GM21390 (cell line): ENCODE measurements at regions not wholly inside any gene's neighbourhood (a gene's known extent, or its start where the extent isn't known, plus 50 kb on each side); places are given as distances from the start of the nearest gene placed in this dataset.

Source experiments
- ATAC-seq: cut with Tn5 transposase; IDR thresholded peaks from one replicate; pipeline ENCODE4 v1.9.1; 2021; ENCODE audit not compliant: unreplicated experiment

DNA sequence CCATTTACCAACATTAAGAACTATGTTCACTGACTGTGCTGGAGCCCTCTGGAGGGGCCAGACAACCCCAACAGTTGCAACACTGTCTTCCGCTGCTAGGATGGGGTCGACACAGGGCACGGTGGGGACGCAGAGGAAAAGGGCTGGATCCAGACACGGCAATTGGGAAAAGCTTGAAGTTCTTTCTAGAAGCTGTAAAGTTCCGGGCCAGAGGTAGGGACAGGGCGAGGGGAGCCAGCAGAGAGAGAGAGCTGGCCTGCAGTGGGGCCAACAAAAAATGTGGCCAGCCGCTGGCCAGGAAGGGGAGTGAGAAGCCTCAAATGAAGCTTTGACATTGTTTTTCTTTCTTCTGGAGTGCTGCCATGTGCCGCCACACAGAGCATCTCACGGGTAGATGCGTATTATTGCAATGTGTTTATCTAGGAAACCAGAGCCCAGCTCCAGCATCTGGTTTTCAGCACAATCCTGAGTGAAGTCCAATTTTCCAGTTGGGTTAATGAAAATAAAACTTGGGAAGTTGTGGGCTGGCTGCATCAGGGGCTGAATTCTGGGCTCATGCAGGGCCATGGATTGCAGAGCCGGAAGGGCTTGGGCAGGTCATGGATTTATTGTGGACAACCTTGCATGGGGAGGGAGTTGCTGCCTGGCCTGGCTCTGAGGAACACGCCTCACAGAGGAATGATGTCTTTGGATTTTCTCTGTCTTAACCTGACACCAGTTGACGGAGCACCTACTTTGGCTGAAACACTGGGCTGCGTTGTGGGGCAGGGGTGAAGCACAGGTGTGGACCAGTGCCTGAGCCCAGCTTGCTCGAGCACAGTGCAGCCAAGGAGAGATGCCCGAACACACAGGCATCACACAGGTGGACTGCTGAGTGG lies 67.6 kb upstream of the AMPD3 start:
- no peak for ATAC-seq

DNA sequence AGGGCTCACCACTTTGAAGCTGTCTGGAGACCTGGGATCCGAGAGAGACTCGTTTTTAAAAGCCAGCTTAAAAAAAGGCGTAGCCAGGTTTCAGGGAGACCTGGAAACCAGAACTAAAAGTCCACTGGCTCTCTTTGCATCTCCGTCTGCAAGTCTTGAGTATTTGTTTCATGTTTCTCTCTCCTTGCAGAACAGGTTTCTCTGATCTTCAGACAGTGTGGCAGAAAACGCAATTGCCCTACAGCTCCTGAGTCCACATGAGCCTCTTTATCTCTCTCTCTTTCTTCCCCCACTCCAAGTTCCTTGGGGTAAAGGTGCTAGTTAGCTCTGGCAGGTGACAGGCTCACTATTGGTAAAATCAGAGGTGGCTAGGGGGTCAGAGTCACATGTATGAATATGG lies 67.0 kb upstream of the AMPD3 start:
- no peak for ATAC-seq

DNA sequence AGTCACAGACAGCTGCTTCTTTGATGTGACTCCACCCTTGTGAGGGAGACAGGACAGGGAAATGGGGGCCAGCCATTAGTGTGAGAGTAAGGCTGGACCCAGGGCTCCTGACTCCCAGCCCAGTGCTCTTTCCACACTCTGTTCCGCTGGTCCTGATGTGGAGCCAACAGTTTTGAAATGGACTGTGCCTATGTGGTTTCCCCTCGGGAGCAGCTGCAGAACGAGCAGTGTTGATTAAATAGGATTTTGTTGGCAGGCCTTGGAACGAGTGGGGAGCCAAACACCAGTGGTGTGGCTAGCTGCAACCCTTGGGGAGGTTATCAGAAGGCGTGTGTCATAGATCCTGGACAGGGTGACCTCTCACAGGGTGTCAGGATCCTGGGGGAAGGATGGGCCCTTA lies 66.5 kb upstream of the AMPD3 start:
- ATAC-seq: no peak

DNA sequence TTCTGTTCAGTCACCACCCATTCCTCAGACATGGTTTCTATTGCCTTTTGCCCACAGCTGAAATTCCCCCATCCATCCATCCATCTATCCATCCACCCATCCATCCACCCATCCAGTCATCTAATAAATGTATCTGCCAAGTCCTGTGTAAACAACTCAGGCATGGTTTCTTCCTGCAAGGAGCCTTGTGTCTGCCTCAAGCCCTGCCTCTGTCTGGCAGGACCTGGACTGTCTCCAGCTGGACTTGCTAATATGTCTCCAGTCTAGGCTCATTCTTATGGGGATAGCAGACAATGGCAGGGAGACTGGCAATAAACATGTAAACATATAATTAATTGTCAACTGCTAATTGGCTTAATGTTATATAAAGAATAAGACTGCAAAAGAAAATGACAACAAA lies 64.7 kb upstream of the AMPD3 start:
- no peak for ATAC-seq

DNA sequence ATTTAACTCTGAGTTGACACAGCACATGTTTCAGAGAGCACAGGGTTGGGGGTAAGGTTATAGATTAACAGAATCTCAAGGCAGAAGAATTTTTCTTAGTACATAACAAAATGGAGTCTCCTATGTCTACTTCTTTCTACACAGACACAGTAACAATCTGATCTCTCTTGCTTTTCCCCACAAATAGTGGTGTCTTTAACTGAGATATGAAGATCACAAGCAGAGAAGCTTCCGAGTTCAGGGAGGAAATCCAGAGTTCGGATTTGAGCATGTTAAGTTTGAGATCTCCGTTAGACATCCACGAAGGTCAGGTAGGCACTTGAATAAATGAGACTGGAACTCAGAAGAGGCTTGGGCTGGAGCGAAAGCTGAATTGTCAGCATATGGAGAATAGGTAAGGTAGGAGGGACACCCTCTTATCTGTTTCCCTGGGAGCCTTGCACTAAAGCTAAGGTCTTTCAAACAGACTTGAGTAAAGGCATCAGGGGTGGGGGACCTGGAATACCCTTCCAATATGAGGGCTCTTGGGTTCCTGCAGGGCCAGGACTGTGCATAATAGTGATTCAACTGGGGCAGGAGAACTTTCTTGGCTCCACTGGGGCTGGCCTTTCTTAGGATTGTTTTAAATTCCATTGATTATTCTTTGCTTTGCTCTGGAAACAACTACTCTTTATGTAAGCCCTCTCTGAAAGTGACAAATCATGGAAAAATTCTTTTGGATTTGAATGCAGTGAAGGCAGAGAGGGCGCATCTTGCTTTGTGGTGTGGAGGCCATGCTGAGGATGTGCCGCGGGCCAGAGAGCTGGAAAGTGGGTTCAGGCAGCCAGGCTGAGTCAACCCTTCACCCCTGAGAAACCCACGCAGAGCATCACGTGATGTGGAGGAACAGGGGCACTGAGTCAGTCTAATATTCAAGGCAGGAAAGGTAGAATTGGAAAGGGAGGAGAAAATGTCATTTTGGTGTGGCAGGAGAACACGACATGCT lies 62.7 kb upstream of the AMPD3 start:
- no peak for ATAC-seq

DNA sequence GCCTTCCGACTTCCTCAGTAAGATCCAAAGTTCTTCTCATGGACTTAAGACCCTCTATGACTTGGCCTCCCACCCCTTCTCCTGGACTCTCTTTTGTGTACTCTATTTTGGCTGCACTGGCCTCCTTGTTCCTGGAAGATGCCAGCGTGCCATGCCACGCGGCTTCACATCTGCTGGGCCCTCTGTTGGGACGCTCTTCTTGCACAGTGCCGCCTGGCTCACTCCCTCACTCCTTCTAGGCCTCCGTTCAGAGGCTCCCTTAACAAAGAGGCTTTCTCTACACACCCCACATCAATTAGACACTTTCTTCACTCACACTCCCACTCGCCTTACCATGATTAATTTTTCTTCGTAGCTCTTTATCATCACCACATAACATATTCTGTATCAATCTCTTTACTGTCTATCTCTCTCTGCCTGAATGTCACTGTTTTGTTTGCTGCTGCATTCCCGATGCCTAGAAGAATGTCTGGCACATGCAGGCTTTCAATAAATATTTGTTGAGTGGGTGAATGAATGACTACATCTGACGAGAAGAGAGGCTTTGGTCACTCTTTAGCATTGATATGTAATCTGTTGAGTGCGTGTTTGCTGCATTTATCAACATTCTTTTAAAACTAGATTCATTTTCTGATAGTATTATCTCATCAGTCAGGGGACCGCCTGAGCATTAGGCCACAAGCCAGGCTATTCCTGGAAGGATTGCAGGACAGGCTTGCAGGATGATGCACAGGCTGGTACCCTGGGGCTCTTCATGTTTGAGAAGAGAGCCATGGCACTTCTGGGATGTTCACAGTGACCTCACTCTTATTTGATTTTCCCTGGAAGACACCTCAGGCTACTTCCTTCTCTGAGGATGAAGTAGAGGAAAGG lies 60.6 kb upstream of the AMPD3 start:
- no peak for ATAC-seq

DNA sequence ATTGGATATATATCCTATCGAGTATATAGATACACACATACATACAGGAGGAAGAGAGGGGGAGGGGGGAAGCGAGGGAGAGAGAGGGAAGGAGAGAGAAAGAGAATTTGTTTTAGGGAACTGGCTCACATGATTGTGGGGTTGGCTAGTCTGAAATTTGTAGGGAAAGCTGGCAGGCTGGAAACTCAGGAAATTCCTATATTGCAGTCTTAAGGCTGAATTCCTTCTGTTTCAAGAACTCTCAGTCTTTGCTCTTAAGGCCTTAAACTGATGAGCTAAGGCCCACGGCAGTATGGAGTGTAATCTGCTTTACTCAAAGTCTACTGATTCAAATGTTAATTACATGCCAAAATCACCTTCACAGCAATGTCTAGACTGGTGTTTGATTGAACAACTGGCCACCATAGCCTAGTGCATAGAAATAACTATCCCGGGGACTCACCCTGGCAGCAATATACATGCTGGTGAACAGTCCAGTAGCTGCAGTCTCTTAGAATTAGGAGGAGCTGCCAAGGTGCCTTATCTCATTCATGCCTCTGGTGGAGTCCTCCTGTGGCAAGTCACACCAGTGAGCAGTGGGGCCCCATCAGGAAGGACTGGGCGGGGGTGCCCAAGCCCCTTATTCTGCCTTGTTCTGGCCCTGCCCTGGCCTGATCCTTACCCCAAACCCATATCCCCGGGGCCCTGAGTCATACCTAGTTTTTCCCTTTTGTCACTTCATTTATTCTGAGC lies 59.7 kb upstream of the AMPD3 start:
- ATAC-seq: no peak

DNA sequence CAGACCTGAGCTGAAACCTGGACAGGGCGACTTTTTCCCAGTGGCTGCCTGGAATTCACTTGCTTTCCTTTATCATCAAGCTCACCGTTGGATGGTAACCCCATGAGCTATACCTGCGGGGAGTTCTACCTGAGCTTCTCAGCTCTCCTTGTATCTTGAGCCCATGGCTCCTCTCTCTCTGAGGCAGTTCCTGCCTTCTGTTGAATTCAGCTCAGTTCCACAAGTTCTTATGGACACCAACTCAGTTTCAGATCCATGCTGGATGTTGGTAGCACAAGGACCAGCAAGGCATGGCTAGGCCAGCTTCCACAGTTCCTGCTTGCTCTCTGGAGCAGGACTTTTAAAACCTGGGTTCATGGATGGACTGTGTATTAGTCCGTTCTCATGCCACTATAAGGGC lies 58.3 kb upstream of the AMPD3 start:
- no peak for ATAC-seq

DNA sequence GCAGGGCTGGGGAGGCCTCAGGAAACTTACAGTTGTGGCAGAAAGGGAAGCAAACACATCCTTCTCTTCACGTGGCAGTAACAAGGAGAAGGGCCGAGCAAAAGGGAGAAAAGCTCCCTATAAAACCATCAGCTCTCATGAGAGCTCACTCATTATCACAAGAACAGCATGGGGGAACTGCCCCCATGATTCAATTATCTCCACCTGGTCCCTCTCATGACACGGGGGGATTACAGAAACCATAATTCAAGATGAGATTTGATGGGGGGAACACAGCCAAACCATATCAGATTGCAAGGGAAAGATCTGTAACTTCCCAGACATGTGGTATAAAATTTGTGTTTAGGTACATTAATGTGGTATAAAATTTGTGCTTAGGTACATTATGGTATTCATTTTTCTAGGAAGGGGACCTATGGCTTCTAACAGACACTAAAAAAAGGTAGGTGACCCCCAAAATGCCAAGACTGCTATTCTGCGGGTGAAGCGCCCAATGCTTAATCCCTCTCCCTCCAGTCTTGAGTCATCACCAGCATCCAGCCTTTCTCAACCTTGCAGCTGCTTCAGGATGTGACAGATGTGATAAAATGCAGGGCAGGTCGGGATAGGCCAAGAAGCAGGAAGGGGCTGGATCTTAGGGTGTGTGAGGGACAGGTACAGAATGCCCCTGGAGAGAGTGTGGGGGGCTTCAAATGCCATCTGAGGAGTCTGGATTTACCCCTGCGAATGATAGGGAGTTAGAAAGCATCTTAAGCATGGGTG lies 57.7 kb upstream of the AMPD3 start:
- no peak for ATAC-seq

DNA sequence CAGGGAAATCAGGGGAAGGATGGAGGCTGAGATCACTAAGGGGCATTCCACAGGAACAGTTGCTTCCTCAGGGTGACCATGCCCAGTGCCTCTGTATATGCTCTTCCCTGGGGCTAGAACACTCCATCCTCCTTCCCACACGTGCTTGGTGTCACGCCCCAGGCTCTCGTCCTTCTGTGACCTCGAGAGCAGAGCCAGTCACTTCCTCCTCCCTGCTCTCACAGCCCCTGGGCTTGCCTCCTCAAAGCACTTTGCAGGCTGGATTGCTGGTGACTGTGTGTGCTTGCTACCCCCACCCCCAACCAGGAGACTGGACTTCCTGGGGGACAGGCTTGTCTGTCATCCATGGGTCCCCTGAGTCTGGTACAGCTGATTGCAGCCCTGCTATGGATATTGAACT lies 56.5 kb upstream of the AMPD3 start:
- ATAC-seq: no peak

DNA sequence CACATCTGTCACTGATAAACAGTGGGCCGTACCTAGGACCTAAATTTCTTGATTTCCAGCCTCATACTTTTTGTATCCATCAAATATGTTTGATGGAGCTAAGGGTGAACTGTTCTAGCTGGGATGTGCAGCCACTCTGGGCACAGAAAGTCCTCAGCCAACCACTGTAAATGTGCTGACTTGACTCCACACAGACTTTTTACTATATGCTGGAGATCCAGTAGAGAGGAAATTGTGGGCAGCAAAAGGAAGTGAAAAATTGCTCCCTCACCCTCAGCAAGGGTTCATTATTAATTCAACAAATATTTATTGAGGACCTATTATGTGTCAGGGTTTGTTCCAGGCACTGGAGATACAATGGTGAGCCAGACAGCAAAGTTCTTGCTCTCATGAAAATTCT lies 54.2 kb upstream of the AMPD3 start:
- ATAC-seq: no peak

DNA sequence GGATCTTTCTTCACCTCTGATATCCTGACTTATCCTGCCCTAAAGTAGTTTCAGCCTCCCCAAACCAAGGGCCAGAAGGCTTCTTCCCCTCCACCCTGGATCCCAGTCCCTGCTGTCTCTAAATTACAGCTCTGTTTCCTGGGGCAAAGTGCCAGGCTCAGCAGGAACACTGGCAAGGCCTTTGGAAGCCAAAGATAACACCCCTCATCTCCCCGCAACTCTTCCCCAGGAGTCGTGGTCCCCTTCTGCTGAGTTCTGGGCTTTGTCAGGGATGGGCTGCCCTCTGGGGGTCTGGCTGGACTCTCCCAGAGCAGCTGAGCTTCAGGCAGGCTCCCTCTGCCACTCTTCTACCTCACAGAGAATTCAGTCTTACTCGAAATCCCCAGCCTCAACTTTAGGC lies 53.8 kb upstream of the AMPD3 start:
- ATAC-seq: no peak

DNA sequence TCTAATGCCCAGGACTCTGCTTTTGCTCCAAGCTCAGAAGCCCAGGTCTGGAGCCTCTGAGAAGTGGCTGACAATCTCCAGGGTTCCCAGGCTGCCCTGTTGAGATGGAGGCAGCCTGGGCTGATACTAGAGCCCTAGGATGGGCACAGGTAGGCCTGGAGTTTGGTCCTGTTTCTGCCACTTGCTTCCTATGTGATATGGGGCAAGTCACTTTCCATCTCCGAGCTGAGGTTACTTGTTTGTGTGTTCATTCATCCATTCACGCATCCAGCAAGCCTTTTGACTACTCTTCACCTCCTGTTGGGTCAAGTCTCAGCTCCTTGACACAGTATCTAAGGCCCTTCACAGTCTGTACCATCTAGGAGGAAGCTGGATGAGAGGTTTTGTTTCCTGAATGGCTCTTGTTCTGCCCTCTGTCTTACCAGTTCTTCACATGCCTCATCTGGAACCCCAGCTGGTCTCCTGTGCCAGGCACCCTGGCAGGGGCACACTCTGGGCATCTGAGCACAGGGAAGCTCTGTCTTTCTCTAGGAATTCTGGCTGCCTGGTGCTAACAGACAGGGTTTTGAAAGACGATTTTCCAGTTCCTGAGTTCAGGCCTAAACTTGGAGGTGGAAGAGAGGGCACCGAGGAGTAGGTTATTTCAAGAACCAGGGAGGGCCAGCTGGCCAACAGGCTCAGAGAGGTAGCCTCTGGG lies 53.2 kb upstream of the AMPD3 start:
- ATAC-seq: no peak
